ELR (cell line): ENCODE measurements at regions not wholly inside any gene's neighbourhood (a gene's known extent, or its start where the extent isn't known, plus 50 kb on each side); places are given as distances from the start of the nearest gene placed in this dataset.
"Not testable (repeated sequence)": the region's sequence is repeated elsewhere in the genome, so short reads cannot be mapped to it uniquely, and the experiment has no call there.

ENCODE experiments used
- DNase-seq: peaks from one replicate; pipeline ENCODE4 v3.0.0-alpha.2; 2015; ENCODE audit warnings: low read depth

- DNase-seq: no peak
Measured at GRCh38 chr7:16266877-16267276, 154.5 kb downstream of the CRPPA start.

DNA sequence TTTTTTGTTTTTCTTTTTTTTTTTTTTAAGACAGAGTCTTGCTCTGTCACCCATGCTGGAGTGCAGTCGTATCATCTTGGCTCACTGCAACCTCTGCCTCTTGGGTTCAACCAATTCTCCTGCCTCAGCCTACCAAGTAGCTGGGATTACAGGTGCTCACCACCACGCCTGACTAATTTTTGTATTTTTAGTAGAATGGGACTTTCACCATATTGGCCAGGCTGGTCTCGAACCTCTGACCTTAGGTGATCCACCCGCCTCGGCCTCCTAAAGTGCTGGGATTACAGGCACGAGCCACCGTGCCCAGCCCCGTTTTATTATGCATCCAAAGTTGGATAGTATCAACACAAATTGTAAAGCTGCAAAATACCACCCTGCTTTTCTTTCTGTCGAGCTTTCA is 154.9 kb downstream of the CRPPA start:
- not testable (repeated sequence) for DNase-seq

- DNase-seq: no peak
Measured at GRCh38 chr7:16265863-16266458, 155.4 kb downstream of the CRPPA start.

- no peak for DNase-seq
Measured at GRCh38 chr7:16264823-16265804, 156.2 kb downstream of the CRPPA start.

DNA sequence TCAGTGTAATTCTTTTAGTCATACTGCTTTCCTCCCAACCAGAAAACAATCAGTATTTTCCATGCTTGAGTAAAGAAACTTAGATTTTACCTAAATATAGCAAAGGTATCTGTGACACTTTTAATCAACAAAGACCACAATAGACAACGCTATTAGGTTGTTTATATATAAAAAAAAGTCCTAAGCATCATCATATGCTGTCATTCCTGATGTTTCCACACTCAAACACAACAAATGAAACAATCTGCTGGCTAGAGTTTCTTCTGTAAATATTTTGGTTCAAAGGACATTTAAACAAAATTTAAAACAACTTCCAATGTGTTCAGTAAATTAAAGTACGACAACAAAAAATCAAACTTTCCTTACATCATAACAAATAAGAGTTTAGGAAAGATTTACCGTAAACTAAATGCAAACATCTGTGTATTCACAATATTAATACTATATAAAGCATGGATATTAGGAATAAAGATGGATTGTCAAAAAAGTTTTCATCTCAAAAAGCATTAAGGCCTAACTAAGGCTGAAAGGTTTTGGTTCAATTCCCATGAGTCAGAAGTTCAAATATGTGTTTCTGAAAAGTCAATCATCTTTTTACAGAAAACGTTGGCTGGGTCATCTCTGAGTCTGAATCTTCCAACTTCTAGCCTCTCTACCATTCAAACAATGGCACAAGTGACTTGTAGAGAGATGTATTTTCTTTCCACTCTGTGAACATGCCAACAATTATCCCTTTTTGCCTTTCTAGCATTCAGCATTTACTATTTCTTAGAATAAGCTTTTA is 157.1 kb downstream of the CRPPA start:
- no peak for DNase-seq

GRCh38 chr7:16263377-16263776 is 158.0 kb downstream of the CRPPA start:
- not testable (repeated sequence) for DNase-seq

DNA sequence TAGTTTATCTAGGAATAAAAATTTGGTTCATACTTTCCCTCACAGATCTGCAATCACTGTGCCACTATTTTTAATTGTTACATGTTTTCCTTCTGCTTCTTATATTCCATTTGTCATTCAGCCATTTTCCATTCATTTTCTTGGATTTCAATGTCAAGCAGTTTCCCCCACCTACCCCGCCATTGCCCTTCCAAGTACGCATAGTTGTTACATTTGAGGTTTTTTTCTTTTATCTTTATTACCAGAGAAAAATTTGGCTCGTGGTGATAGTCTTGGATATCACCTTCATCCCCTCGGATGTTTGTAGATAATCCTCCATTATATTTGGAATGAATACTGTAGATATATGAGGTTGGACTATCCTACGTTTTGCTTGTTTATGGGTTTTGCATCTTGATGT is 159.7 kb downstream of the CRPPA start:
- no peak for DNase-seq

DNA sequence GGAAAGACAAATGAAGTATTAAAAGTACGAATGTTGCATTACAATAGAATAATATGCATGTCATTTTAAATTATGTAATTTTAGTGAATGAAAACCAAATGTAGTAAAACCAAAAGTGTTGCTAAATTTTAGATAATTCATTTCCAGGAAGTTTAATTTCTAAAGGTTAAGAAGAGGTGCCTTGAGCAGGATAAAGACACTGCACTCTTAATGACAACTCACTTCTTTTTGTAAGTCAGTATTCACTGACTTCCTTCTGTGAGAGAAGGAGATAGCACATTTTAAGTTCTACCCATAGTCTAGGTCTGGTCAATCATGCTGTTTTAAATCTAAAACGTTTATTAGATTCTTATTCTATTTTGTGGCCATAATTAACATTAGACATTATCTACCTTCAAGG is 160.2 kb downstream of the CRPPA start:
- DNase-seq: no peak

DNA sequence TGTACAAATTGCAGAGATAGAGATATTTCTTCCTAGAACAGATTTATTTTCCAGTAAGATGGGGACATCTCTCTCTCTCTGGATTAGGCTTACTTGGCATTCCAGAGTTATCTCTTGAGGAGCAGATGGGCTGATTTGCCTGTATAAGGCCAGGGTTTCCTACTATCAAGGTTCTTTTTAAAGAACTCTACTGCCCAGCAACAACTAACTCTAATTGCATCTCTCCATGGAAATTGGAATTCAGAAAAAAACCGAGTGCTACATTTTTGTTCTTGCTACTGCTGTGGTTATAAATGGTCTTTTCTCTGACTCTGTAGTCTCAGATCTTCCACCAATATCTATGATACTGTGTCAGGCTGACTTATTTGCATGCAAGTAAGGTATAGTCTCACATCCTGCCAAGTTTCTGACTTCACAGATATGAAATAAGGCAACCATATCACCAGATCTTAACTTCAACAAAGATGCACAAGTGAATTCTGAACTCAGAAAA is 161.1 kb downstream of the CRPPA start:
- no peak for DNase-seq

GRCh38 chr7:16256419-16256818 is 164.9 kb downstream of the CRPPA start:
- not testable (repeated sequence) for DNase-seq

GRCh38 chr7:16255952-16256351 is 165.4 kb downstream of the CRPPA start:
- not testable (repeated sequence) for DNase-seq

DNA sequence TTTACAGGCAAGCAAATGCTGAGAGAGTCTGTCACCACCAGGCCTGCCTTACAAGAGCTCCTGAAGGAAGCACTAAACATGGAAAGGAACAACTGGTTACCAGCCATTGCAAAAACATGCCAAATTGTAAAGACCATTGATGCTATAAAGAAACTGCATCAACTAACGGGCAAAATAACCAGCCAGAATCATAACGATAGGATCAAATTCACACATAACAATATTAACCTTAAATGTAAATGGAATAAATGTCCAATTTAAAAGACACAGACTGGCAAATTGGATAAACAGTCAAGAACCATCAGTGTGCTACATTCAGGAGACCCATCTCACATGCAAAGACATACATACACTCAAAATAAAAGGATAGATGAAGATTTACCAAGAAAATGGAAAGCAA is 170.7 kb downstream of the CRPPA start:
- DNase-seq: not testable (repeated sequence)

DNA sequence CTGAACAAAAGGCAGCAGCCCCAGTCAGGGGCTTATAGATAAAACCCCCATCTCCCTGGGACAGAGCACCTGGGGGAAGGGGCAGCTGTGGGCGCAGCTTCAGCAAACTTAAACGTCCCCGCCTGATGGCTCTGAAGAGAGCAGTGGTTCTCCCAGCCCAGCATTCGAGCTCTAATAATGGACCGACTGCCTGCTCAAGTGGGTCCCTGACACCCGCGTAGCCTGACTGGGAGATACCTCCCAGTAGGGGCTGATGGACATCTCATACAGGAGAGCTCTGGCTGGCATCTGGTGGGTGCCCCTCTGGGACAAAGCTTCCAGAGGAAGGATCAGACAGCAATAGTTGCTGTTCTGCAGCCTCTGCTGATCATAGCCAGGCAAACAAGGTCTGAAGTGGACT is 172.1 kb downstream of the CRPPA start:
- DNase-seq: not testable (repeated sequence)

GRCh38 chr7:16248556-16248955 is 172.8 kb downstream of the CRPPA start:
- DNase-seq: not testable (repeated sequence)

GRCh38 chr7:16244469-16244868 is 176.9 kb downstream of the CRPPA start:
- no peak for DNase-seq

DNA sequence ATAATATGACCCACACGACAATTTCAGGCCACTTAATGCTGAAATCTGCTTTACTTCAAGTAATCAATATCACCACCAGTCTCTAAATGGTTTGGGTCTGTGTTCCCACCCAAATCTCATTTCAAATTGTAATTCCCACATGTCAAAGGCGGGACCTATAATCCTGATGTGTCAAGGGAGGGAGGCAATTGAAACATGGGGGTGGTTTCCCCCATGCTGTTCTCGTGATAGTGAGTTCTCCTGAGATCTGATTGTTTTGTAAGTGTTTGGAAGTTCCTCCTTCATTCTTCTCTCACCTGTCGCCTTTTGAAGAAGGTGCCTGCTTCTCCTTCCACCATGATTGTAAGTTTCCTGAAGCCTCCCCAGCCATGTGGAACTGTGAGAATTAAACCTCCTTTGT is 178.4 kb downstream of the CRPPA start:
- DNase-seq: no peak

GRCh38 chr7:16241017-16241416 is 180.3 kb downstream of the CRPPA start:
- DNase-seq: no peak

DNA sequence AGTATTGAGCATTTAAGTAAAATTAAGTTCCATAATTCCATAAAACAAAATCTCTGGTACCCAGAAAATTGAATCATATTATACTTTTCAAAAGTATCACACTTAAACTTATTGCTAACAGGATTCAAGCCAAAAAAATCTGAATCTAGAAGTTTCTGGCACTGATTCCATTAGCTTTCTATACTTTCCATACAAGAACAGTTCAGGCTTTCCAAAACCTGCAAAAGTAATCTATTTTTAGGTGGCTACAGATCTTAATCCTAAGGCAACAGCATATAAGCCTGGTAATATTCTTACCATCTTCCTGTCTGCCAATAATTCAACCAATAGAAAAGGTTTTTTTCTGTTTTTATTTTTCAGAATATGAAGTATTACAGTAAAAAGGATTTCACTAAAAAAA is 185.0 kb downstream of the CRPPA start:
- DNase-seq: no peak

DNA sequence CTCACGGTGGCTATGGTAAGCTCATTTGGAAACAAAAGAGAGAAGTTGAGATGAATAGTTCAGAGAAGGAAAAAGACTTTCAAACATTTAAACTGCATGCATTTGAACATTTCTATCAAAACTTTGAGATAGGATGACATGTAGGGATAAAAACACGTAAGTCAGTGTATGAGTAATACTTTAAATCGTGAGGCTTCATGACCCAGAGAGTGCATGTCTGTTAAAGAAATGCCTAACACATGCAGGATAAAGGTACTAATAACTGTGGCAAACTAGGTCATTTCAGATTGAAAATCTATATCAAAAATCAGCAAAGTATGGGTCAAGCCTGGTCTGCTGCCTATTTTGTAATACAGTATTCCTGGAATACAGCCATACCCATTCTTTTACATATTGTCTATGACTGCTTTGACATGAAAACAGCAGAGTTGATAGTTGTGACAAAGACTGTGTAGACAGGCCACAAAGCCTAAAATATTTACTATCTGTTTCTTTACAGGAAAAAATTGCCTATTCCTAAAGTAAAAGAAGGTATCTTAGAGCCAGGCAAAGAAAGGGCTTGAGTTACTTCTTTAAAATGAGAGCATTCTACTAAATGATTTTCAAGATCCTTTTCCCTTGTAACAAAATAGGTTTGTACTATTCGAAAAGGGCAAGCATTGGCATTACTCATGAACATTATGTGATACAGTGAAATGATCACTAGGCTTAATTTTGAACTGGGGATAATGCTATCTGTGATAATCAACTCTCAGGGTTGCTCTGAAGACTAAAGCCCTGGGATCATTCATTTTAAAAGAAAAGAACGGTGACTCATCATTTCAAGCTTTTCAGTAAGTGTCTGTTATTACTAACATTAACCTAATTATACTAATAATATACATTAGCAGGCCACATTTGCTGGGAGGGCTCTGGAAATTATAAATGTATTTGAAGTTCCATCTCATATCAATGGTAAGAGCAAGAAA is 185.9 kb downstream of the CRPPA start:
- DNase-seq: no peak

DNA sequence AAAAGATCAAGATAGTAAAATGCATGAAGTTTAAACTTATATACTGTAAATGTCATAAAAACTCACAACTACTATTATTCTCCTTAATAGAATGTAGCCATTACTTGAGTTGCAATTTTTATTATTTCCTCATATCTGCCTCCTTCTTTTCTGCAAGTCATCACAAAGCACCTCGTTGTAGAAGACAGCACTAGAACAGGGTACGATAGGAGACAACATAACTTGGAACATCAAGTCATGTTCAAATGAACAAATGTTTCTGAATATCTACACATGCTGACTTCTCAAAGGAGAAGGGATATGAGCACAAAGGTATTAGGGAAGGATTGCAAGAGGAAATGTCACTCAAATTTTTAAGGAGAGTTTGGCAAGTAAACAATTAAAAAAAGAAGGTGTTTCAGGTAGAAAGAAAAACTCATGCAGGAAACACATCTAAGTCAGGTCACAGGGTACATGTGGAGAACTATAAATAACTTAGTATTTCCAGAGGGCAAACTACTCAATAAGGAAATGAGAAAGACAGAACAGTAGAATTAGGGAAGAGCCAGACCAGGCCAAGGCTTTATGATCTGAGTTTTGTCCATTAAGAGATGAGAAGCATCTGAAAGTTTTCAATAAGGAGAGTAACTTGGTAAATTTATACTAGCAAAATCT is 186.7 kb downstream of the CRPPA start:
- DNase-seq: no peak

DNA sequence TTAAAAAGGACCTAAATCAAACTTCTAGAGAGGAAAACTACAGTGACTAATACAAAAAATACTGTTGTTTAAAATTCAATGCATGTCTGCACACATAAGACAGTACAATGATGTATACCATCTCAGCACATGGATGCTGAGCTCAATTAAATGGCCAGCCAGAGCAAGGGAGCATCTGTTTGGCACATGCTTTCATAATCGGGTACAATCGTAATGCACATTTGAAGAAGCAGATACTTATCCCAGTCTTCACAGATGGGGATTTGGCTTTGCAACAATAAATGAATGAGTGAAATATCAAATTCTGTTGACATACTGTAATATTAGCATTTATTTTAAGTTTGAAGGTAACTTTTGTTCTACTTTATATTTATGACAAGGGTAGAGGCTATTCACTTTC is 187.8 kb downstream of the CRPPA start:
- no peak for DNase-seq
